K562 (cell line): ENCODE measurements at regions not wholly inside any gene's neighbourhood (a gene's known extent, or its start where the extent isn't known, plus 50 kb on each side); places are given as distances from the start of the nearest gene placed in this dataset.
A peak's percentile ranks its signal among the peaks of the same experiment; 100 is the strongest.

Source experiments
- EP400 ChIP-seq: fragments of 450-650 bp; IDR thresholded peaks from 2 replicates; pipeline ENCODE4 v1.6.1; 2017; ENCODE audit warnings: antibody characterized with exemption, mild to moderate bottlenecking, moderate library complexity
- GTF2A2 ChIP-seq: IDR thresholded peaks from 2 replicates; pipeline ENCODE4 v1.6.1; 2016; ENCODE audit warnings: mild to moderate bottlenecking, missing genetic modification characterization, missing compliant biosample characterization
- MEF2A ChIP-seq: IDR thresholded peaks from 2 replicates; pipeline ENCODE4 v1.6.1; 2011; ENCODE audit warnings: low read depth, mild to moderate bottlenecking, low read length, moderate library complexity; ENCODE audit not compliant: control insufficient read depth
- PCBP1 ChIP-seq: fragments of 200-400 bp; formaldehyde crosslinking; IDR thresholded peaks from 2 replicates; pipeline ENCODE4 v1.6.1; 2018; ENCODE audit warnings: mild to moderate bottlenecking, low read depth, low read length; ENCODE audit not compliant: poor library complexity, severe bottlenecking
- RBM22 ChIP-seq: fragments of 200-400 bp; formaldehyde crosslinking; IDR thresholded peaks from 2 replicates; pipeline ENCODE4 v1.6.1; 2018; ENCODE audit warnings: low read length, low read depth; ENCODE audit not compliant: poor library complexity, severe bottlenecking
- RBM34 ChIP-seq: fragments of 200-400 bp; formaldehyde crosslinking; IDR thresholded peaks from 2 replicates; pipeline ENCODE4 v1.6.1; 2018; ENCODE audit warnings: low read length, borderline replicate concordance; ENCODE audit not compliant: insufficient read depth
- SMC3 ChIP-seq: conservative IDR thresholded peaks from 2 replicates; pipeline ENCODE4 v1.6.1; 2011; ENCODE audit warnings: low read depth, low read length, improper control_type of control experiment; ENCODE audit not compliant: insufficient read depth
- TAF15 ChIP-seq: fragments of 200-400 bp; formaldehyde crosslinking; IDR thresholded peaks from 2 replicates; pipeline ENCODE4 v1.6.1; 2017; ENCODE audit warnings: mild to moderate bottlenecking, low read depth, low read length, moderate library complexity
- TF ChIP-seq, protein P1 (sequence below): fragments of 450-650 bp; IDR thresholded peaks from 2 replicates; pipeline ENCODE4 v1.6.1; 2016; ENCODE audit warnings: mild to moderate bottlenecking, moderate library complexity

DNA sequence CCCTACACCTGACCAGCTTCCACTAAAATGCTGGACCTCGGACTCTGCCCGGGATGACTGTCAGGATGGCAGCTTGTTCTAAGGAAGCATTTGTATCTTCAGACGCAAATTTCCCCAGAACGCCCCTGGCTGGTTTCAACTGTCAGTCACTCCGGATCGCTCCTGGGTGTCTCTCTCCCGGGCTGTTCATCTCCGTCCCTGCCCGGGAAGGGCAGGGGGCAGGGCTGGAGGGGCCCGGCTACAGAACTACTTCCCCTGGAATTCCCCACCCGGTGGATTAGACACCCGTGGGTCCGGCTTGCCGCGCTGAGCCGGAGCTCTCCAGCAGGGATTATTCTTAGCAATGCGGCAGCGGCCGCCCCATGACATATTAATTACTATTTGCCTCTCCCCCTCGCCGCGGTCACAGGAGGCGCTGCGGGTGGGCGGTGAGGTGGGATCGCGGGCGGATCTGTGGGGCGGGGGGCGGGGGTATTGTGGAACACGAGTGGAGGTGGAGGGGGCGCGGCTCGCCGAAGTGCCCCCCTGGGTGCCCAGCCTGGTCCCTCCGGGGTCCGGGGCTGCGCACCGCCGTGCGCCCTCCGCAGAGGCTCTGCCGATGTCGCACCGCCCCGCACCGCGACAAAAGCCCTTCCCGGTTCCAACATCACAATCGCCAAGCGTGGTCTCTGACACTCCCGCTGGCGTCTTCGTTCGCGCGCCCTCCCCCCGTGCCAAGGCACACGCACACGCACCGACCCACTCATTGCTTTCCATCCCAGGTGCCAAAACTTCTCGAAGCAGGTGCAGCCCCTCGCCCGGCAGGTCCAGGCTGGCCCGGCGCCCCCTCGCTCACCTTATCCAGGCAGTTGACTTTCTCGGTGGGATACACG, 276.1 kb upstream of the NEBL start (continued):
- TF ChIP-seq, protein P1, sequence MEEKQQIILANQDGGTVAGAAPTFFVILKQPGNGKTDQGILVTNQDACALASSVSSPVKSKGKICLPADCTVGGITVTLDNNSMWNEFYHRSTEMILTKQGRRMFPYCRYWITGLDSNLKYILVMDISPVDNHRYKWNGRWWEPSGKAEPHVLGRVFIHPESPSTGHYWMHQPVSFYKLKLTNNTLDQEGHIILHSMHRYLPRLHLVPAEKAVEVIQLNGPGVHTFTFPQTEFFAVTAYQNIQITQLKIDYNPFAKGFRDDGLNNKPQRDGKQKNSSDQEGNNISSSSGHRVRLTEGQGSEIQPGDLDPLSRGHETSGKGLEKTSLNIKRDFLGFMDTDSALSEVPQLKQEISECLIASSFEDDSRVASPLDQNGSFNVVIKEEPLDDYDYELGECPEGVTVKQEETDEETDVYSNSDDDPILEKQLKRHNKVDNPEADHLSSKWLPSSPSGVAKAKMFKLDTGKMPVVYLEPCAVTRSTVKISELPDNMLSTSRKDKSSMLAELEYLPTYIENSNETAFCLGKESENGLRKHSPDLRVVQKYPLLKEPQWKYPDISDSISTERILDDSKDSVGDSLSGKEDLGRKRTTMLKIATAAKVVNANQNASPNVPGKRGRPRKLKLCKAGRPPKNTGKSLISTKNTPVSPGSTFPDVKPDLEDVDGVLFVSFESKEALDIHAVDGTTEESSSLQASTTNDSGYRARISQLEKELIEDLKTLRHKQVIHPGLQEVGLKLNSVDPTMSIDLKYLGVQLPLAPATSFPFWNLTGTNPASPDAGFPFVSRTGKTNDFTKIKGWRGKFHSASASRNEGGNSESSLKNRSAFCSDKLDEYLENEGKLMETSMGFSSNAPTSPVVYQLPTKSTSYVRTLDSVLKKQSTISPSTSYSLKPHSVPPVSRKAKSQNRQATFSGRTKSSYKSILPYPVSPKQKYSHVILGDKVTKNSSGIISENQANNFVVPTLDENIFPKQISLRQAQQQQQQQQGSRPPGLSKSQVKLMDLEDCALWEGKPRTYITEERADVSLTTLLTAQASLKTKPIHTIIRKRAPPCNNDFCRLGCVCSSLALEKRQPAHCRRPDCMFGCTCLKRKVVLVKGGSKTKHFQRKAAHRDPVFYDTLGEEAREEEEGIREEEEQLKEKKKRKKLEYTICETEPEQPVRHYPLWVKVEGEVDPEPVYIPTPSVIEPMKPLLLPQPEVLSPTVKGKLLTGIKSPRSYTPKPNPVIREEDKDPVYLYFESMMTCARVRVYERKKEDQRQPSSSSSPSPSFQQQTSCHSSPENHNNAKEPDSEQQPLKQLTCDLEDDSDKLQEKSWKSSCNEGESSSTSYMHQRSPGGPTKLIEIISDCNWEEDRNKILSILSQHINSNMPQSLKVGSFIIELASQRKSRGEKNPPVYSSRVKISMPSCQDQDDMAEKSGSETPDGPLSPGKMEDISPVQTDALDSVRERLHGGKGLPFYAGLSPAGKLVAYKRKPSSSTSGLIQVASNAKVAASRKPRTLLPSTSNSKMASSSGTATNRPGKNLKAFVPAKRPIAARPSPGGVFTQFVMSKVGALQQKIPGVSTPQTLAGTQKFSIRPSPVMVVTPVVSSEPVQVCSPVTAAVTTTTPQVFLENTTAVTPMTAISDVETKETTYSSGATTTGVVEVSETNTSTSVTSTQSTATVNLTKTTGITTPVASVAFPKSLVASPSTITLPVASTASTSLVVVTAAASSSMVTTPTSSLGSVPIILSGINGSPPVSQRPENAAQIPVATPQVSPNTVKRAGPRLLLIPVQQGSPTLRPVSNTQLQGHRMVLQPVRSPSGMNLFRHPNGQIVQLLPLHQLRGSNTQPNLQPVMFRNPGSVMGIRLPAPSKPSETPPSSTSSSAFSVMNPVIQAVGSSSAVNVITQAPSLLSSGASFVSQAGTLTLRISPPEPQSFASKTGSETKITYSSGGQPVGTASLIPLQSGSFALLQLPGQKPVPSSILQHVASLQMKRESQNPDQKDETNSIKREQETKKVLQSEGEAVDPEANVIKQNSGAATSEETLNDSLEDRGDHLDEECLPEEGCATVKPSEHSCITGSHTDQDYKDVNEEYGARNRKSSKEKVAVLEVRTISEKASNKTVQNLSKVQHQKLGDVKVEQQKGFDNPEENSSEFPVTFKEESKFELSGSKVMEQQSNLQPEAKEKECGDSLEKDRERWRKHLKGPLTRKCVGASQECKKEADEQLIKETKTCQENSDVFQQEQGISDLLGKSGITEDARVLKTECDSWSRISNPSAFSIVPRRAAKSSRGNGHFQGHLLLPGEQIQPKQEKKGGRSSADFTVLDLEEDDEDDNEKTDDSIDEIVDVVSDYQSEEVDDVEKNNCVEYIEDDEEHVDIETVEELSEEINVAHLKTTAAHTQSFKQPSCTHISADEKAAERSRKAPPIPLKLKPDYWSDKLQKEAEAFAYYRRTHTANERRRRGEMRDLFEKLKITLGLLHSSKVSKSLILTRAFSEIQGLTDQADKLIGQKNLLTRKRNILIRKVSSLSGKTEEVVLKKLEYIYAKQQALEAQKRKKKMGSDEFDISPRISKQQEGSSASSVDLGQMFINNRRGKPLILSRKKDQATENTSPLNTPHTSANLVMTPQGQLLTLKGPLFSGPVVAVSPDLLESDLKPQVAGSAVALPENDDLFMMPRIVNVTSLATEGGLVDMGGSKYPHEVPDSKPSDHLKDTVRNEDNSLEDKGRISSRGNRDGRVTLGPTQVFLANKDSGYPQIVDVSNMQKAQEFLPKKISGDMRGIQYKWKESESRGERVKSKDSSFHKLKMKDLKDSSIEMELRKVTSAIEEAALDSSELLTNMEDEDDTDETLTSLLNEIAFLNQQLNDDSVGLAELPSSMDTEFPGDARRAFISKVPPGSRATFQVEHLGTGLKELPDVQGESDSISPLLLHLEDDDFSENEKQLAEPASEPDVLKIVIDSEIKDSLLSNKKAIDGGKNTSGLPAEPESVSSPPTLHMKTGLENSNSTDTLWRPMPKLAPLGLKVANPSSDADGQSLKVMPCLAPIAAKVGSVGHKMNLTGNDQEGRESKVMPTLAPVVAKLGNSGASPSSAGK = peak; percentile 32; the same call in 1 of the 2 replicates
- TF ChIP-seq PCBP1 (peak; percentile 8), SMC3 (no peak), RBM34 (no peak), RBM22 (peak; percentile 19), TAF15 (no peak), MEF2A (no peak), GTF2A2 (no peak), EP400 (0 out of 2 replicates have a peak, but pooled peaks have one; percentile 11)
